Activated gamma-delta T cell treated with Interleukin-2 at 50 U/mL for 16 hours (primary cell): ENCODE measurements at regions not wholly inside any gene's neighbourhood (a gene's known extent, or its start where the extent isn't known, plus 50 kb on each side); places are given as distances from the start of the nearest gene placed in this dataset.
A peak's percentile ranks its signal among the peaks of the same experiment; 100 is the strongest.

Source experiments
- DNase-seq: peaks from one replicate; pipeline ENCODE4 v3.0.0-alpha.2; 2020

GRCh38 chr4:41883988-41884734 lies 51.1 kb upstream of the TMEM33 start:
- DNase-seq: no peak

GRCh38 chr4:41882625-41883347 lies 52.4 kb upstream of the TMEM33 start:
- peak; percentile 42 for DNase-seq

- DNase-seq: no peak
Observed at GRCh38 chr4:41881981-41882624, 53.1 kb upstream of the TMEM33 start.

- DNase-seq: no peak
Observed at GRCh38 chr4:41880840-41881831, 54.1 kb upstream of the TMEM33 start.

GRCh38 chr4:41880022-41880837 lies 55.0 kb upstream of the TMEM33 start:
- no peak for DNase-seq

GRCh38 chr4:41879552-41879951 lies 55.7 kb upstream of the TMEM33 start:
- no peak for DNase-seq

- no peak for DNase-seq
Observed at GRCh38 chr4:41878991-41879491, 56.2 kb upstream of the TMEM33 start.

- DNase-seq: no peak
Observed at GRCh38 chr4:41878170-41878969, 56.9 kb upstream of the TMEM33 start.

- DNase-seq: no peak
Observed at GRCh38 chr4:41877020-41877796, 58.0 kb upstream of the TMEM33 start.

GRCh38 chr4:41874873-41875272 lies 60.4 kb upstream of the TMEM33 start:
- no peak for DNase-seq

- no peak for DNase-seq
Observed at GRCh38 chr4:41874398-41874797, 60.8 kb upstream of the TMEM33 start.

GRCh38 chr4:41873380-41874295 lies 61.6 kb upstream of the TMEM33 start:
- no peak for DNase-seq

- DNase-seq: no peak
Observed at GRCh38 chr4:41870035-41870434, 65.2 kb upstream of the TMEM33 start.

GRCh38 chr4:41866799-41867677 lies 68.2 kb upstream of the TMEM33 start:
- no peak for DNase-seq

GRCh38 chr4:41865981-41866798 lies 69.0 kb upstream of the TMEM33 start:
- no peak for DNase-seq

- no peak for DNase-seq
Observed at GRCh38 chr4:41865306-41865980, 69.8 kb upstream of the TMEM33 start.
